Neural cell (in vitro differentiated cells): ENCODE measurements at regions not wholly inside any gene's neighbourhood (a gene's known extent, or its start where the extent isn't known, plus 50 kb on each side); places are given as distances from the start of the nearest gene placed in this dataset.

Source experiments
- H2AFZ ChIP-seq: fragments of 200-600, 300-800 bp; sonication (generic), shearing (Covaris generic); 2 replicates; pipeline ENCODE4 v1.6.0; 2014; ENCODE audit warnings: low read depth, mild to moderate bottlenecking, antibody characterized with exemption, low read length, moderate library complexity
- H3F3A ChIP-seq: fragments of 200-600 bp; shearing (Covaris generic); 2 replicates; pipeline ENCODE4 v1.6.1; 2016; ENCODE audit warnings: mild to moderate bottlenecking, moderate library complexity, mixed read lengths, antibody characterized with exemption, low read length; ENCODE audit not compliant: insufficient read depth, poor library complexity, severe bottlenecking
- H3K27ac ChIP-seq: fragments of 200-600, 300-800 bp; sonication (generic), shearing (Covaris generic); 2 replicates; pipeline ENCODE4 v1.5.1; 2014; ENCODE audit warnings: mild to moderate bottlenecking, low read length, moderate library complexity
- H3K27me3 ChIP-seq: fragments of 300-800, 200-600 bp; sonication (generic), shearing (Covaris generic); 2 replicates; pipeline ENCODE4 v1.6.0; 2014; ENCODE audit warnings: mild to moderate bottlenecking, low read depth, low read length, moderate library complexity; ENCODE audit not compliant: insufficient read depth
- H3K36me3 ChIP-seq: fragments of 300-800, 200-600 bp; sonication (generic), shearing (Covaris generic); 2 replicates; pipeline ENCODE4 v1.5.1; 2014; ENCODE audit warnings: mild to moderate bottlenecking, antibody characterized with exemption, low read length, moderate library complexity; ENCODE audit not compliant: insufficient read depth
- H3K4me2 ChIP-seq: fragments of 300-800, 200-600 bp; sonication (generic), shearing (Covaris generic); 2 replicates; pipeline ENCODE4 v1.6.0; 2014; ENCODE audit warnings: mild to moderate bottlenecking, low read length
- H3K4me3 ChIP-seq: fragments of 300-800, 200-600 bp; sonication (generic), shearing (Covaris generic); 2 replicates; pipeline ENCODE4 v1.5.1; 2014; ENCODE audit warnings: mild to moderate bottlenecking, low read length, moderate library complexity
- H3K79me2 ChIP-seq: fragments of 200-600 bp; shearing (Covaris generic); replicated peaks from 2 replicates; pipeline ENCODE4 v1.6.0; 2014; ENCODE audit warnings: mild to moderate bottlenecking, low read length, moderate library complexity; ENCODE audit not compliant: insufficient read depth
- H3K9ac ChIP-seq: fragments of 300-800, 200-600 bp; sonication (generic), shearing (Covaris generic); 2 replicates; pipeline ENCODE4 v1.6.1; 2016; ENCODE audit warnings: mild to moderate bottlenecking, low read length, mixed read lengths
- H3K9me2 ChIP-seq: fragments of 200-600 bp; shearing (Covaris generic); 2 replicates; pipeline ENCODE4 v1.6.1; 2016; ENCODE audit warnings: mild to moderate bottlenecking, low read length, mixed read lengths; ENCODE audit not compliant: insufficient read depth
- H3K9me3 ChIP-seq: fragments of 200-600, 300-800 bp; sonication (generic), shearing (Covaris generic); 2 replicates; pipeline ENCODE4 v1.6.1; 2016; ENCODE audit warnings: mild to moderate bottlenecking, mixed run types, low read length, moderate library complexity, mixed read lengths
- H4K20me1 ChIP-seq: fragments of 200-600 bp; shearing (Covaris generic); 2 replicates; pipeline ENCODE4 v1.6.1; 2016; ENCODE audit warnings: mild to moderate bottlenecking, mixed run types; ENCODE audit not compliant: insufficient read depth
- CTCF ChIP-seq: fragments of 450-650 bp; IDR thresholded peaks from 2 replicates; pipeline ENCODE4 v1.5.1; 2014; ENCODE audit warnings: antibody characterized with exemption, mild to moderate bottlenecking, moderate library complexity; ENCODE audit not compliant: poor library complexity, severe bottlenecking
- EP300 ChIP-seq: fragments of 450-650 bp; conservative IDR thresholded peaks from 2 replicates; pipeline ENCODE4 v1.6.1; 2014; ENCODE audit warnings: antibody characterized with exemption, mild to moderate bottlenecking, moderate library complexity; ENCODE audit not compliant: poor library complexity, severe bottlenecking
- EZH2 ChIP-seq: fragments of 200-600, 300-800 bp; shearing (Covaris generic), sonication (generic); IDR thresholded peaks from 2 replicates; pipeline ENCODE4 v1.6.1; 2014; ENCODE audit warnings: antibody characterized with exemption, low read length, borderline replicate concordance, mild to moderate bottlenecking; ENCODE audit not compliant: insufficient read depth, poor library complexity, severe bottlenecking
- MXI1 ChIP-seq: fragments of 450-650 bp; conservative IDR thresholded peaks from 2 replicates; pipeline ENCODE4 v1.6.1; 2014; ENCODE audit warnings: antibody characterized with exemption, mild to moderate bottlenecking; ENCODE audit not compliant: poor library complexity, severe bottlenecking
- POLR2AphosphoS5 ChIP-seq: IDR thresholded peaks from 2 replicates; pipeline ENCODE4 v1.6.1; 2012
- RAD21 ChIP-seq: fragments of 450-650 bp; conservative IDR thresholded peaks from 2 replicates; pipeline ENCODE4 v1.6.1; 2014; ENCODE audit warnings: antibody characterized with exemption, mild to moderate bottlenecking, moderate library complexity
- REST ChIP-seq: IDR thresholded peaks from 2 replicates; pipeline ENCODE4 v1.6.1; 2012; ENCODE audit warnings: borderline replicate concordance
- SMC3 ChIP-seq: fragments of 450-650 bp; conservative IDR thresholded peaks from 2 replicates; pipeline ENCODE4 v1.6.1; 2014; ENCODE audit warnings: antibody characterized with exemption, mild to moderate bottlenecking, moderate library complexity; ENCODE audit not compliant: poor library complexity
- TAF1 ChIP-seq: IDR thresholded peaks from 2 replicates; pipeline ENCODE4 v1.6.1; 2012; ENCODE audit warnings: low read depth

- Histone ChIP-seq H3K36me3 (no peaks in the 10 kb centered on the region), H3K4me2 (no peak overlapping the region), H3F3A (no peaks in the 10 kb centered on the region), H3K27ac (no peak overlapping the region), H2AFZ (no peak overlapping the region), H4K20me1 (no peaks in the 10 kb centered on the region), H3K9me2 (no peaks in the 10 kb centered on the region), H3K27me3 (no peaks in the 10 kb centered on the region), H3K4me3 (no peak overlapping the region), H3K79me2 (no peaks in the 10 kb centered on the region), H3K9me3 (no peaks in the 10 kb centered on the region), H3K9ac (no peak overlapping the region)
- no peak for TF ChIP-seq POLR2AphosphoS5
- TF ChIP-seq MXI1 = no peak
- TF ChIP-seq RAD21 = no peak
- TF ChIP-seq SMC3 = no peak
- no peak for TF ChIP-seq REST
- TF ChIP-seq EZH2 = no peak
- TF ChIP-seq EP300 = no peak
- no peak for TF ChIP-seq CTCF
- no peak for TF ChIP-seq TAF1
Observed at GRCh38 chr4:89570931-89571330, 263.3 kb upstream of the GPRIN3 start.

GRCh38 chr4:89567936-89568335, 260.3 kb upstream of the GPRIN3 start:
- H3K9me2 ChIP-seq = no peaks in the 10 kb centered on the region
- no peak overlapping the region for H3K27ac ChIP-seq
- no peak overlapping the region for H3K9ac ChIP-seq
- H3K4me2 ChIP-seq = no peak overlapping the region
- no peaks in the 10 kb centered on the region for H3F3A ChIP-seq
- H3K79me2 ChIP-seq = no peaks in the 10 kb centered on the region
- no peak for TF ChIP-seq EP300
- TF ChIP-seq MXI1 = no peak
- no peak for TF ChIP-seq RAD21
- no peak overlapping the region for H3K4me3 ChIP-seq
- H3K36me3 ChIP-seq = no peaks in the 10 kb centered on the region
- H3K27me3 ChIP-seq = no peaks in the 10 kb centered on the region
- no peaks in the 10 kb centered on the region for H3K9me3 ChIP-seq
- H4K20me1 ChIP-seq = no peaks in the 10 kb centered on the region
- no peak overlapping the region for H2AFZ ChIP-seq

- Histone ChIP-seq H3K27ac (no peak overlapping the region), H3K4me2 (no peak overlapping the region), H3K79me2 (no peaks in the 10 kb centered on the region), H2AFZ (no peak overlapping the region), H3K4me3 (no peak overlapping the region), H3K36me3 (no peaks in the 10 kb centered on the region), H3K27me3 (no peaks in the 10 kb centered on the region), H4K20me1 (no peaks in the 10 kb centered on the region), H3F3A (no peaks in the 10 kb centered on the region), H3K9me2 (no peaks in the 10 kb centered on the region), H3K9ac (no peak overlapping the region), H3K9me3 (no peaks in the 10 kb centered on the region)
- TF ChIP-seq CTCF (no peak), EP300 (no peak), MXI1 (no peak), REST (no peak), SMC3 (no peak), TAF1 (no peak), POLR2AphosphoS5 (no peak)
Observed at GRCh38 chr4:89563431-89563830, 255.8 kb upstream of the GPRIN3 start.
